IMR-90 (cell line): ENCODE measurements at regions not wholly inside any gene's neighbourhood (a gene's known extent, or its start where the extent isn't known, plus 50 kb on each side); places are given as distances from the start of the nearest gene placed in this dataset.

ENCODE experiments used
- CEBPB ChIP-seq: IDR thresholded peaks from 2 replicates; pipeline ENCODE4 v1.6.1; 2012; ENCODE audit warnings: low read depth, low read length, improper control_type of control experiment
- ELK1 ChIP-seq: fragments of 150-350 bp; IDR thresholded peaks from 2 replicates; pipeline ENCODE4 v1.6.1; 2016; ENCODE audit warnings: low read depth, mild to moderate bottlenecking, low read length, moderate library complexity, borderline replicate concordance
- MAZ ChIP-seq: IDR thresholded peaks from 2 replicates; pipeline ENCODE4 v1.6.1; 2012; ENCODE audit warnings: low read depth, mild to moderate bottlenecking, low read length, improper control_type of control experiment, moderate library complexity, borderline replicate concordance
- MXI1 ChIP-seq: IDR thresholded peaks from 2 replicates; pipeline ENCODE4 v1.6.1; 2012; ENCODE audit warnings: low read depth, mild to moderate bottlenecking, low read length, moderate library complexity, borderline replicate concordance
- RAD21 ChIP-seq: IDR thresholded peaks from 2 replicates; pipeline ENCODE4 v1.6.1; 2012; ENCODE audit warnings: low read length, improper control_type of control experiment
- RCOR1 ChIP-seq: IDR thresholded peaks from 2 replicates; pipeline ENCODE4 v1.6.1; 2012; ENCODE audit warnings: mild to moderate bottlenecking, low read length, improper control_type of control experiment; ENCODE audit not compliant: insufficient replicate concordance
- TF ChIP-seq, protein P1 (sequence below): conservative IDR thresholded peaks from 2 replicates; pipeline ENCODE4 v1.5.1; 2012; ENCODE audit warnings: mild to moderate bottlenecking, low read depth, low read length, improper control_type of control experiment

DNA sequence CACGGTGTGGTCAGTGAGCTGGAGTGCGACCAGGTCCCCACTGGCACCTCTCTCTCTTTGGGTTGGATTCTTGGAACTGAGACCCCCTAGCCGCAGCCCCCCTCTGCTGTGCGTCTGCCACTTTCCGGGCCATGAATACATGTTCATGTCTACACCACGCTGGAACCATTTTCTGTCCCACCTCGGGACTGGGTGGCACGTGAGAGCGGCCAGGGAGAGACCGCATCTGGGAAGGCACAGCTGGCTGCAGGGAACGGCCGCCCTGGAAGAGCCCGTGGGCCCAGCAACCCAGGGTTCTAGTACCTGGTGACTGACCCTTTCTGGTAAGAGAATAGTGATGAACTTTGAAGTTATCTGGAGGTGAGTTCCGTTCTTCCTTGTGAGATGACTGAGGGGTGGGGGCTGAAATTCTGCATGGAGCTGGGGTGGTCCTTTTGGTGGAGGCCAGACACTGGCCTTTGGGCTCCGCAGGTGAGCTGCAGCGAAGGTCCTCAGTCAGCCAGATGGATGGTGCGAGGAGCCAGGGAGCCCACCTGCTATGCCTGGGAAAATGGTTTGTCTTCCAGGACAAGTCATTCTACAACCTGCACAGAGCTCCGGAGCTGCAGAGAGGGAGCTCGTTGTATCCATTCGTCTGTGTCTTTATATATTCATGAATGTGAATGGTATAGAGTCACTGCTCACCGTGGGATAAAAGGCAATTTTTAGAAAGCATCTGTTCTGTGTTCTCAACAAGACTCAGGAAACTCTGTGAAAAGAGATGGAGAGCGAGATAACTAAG, 223.5 kb downstream of the NDUFA10 start:
- TF ChIP-seq, protein P1, sequence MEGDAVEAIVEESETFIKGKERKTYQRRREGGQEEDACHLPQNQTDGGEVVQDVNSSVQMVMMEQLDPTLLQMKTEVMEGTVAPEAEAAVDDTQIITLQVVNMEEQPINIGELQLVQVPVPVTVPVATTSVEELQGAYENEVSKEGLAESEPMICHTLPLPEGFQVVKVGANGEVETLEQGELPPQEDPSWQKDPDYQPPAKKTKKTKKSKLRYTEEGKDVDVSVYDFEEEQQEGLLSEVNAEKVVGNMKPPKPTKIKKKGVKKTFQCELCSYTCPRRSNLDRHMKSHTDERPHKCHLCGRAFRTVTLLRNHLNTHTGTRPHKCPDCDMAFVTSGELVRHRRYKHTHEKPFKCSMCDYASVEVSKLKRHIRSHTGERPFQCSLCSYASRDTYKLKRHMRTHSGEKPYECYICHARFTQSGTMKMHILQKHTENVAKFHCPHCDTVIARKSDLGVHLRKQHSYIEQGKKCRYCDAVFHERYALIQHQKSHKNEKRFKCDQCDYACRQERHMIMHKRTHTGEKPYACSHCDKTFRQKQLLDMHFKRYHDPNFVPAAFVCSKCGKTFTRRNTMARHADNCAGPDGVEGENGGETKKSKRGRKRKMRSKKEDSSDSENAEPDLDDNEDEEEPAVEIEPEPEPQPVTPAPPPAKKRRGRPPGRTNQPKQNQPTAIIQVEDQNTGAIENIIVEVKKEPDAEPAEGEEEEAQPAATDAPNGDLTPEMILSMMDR = no peak
- TF ChIP-seq RAD21 (no peak), ELK1 (no peak), MXI1 (no peak), CEBPB (no peak), RCOR1 (no peak), MAZ (no peak)
